BJ (cell line): ENCODE measurements at regions not wholly inside any gene's neighbourhood (a gene's known extent, or its start where the extent isn't known, plus 50 kb on each side); places are given as distances from the start of the nearest gene placed in this dataset.
A peak's percentile ranks its signal among the peaks of the same experiment; 100 is the strongest.

Experiments
- CTCF ChIA-PET: fragments of 350-600 bp; formaldehyde crosslinking; extraction: SDS; loops from one replicate; lab custom pipeline; 2021; ENCODE audit warnings: antibody characterized with exemption, inconsistent platforms; lab: Yijun Ruan, JAX
- POLR2A ChIA-PET: fragments of 300-600 bp; sonication (Branson Sonifier 250); formaldehyde crosslinking; extraction: SDS; loops from one replicate; lab custom pipeline; 2021; ENCODE audit warnings: antibody characterized with exemption; lab: Charles Lee
- DNase-seq: peaks from one replicate; pipeline ENCODE4 v3.0.0-alpha.2; 2011; ENCODE audit warnings: low read depth
- H3K27me3 ChIP-seq: 2 replicates; pipeline ENCODE4 v1.6.0; 2011; ENCODE audit warnings: low read length; ENCODE audit not compliant: control insufficient read depth, insufficient read depth
- H3K36me3 ChIP-seq: 2 replicates; pipeline ENCODE4 v1.5.1; 2011; ENCODE audit warnings: low read length; ENCODE audit not compliant: control insufficient read depth, insufficient read depth
- H3K4me3 ChIP-seq: 2 replicates; pipeline ENCODE4 v1.5.1; 2011; ENCODE audit warnings: low read depth, mild to moderate bottlenecking, control low read depth, low read length
- TF ChIP-seq, protein P1 (sequence below): IDR thresholded peaks from 2 replicates; pipeline ENCODE4 v1.5.1; 2011; ENCODE audit warnings: low read depth, mild to moderate bottlenecking, control low read depth, inconsistent platforms, low read length, moderate library complexity; ENCODE audit not compliant: insufficient read depth

DNA sequence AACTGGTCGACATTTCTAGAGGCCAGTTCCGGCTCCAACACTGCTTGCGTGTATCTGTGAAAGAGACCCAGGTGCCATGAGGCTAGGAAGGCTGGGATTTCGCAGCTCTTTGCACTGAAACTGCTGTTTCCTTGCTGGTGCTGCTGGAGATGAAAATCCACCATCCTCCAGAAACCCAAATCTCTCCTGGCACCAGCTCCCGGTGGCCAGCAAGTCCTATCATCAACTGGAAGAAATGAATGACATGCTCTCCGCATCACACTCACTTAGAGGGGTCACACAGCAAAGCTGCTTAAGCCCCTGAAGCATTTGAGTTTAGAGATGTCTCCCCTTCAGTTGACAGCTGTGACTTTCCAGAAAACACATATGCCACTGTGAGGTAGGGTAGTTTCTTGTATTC, 471.8 kb upstream of the PROK2 start:
- TF ChIP-seq, protein P1, sequence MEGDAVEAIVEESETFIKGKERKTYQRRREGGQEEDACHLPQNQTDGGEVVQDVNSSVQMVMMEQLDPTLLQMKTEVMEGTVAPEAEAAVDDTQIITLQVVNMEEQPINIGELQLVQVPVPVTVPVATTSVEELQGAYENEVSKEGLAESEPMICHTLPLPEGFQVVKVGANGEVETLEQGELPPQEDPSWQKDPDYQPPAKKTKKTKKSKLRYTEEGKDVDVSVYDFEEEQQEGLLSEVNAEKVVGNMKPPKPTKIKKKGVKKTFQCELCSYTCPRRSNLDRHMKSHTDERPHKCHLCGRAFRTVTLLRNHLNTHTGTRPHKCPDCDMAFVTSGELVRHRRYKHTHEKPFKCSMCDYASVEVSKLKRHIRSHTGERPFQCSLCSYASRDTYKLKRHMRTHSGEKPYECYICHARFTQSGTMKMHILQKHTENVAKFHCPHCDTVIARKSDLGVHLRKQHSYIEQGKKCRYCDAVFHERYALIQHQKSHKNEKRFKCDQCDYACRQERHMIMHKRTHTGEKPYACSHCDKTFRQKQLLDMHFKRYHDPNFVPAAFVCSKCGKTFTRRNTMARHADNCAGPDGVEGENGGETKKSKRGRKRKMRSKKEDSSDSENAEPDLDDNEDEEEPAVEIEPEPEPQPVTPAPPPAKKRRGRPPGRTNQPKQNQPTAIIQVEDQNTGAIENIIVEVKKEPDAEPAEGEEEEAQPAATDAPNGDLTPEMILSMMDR, result no peak
- Histone ChIP-seq H3K36me3 (no peaks in the 10 kb centered on the region), H3K27me3 (peaks cover 8% of the 10 kb centered on the region), H3K4me3 (no peak overlapping the region)
- CTCF ChIA-PET, result interaction anchor here (1.0 kb wide), 1 partner anchor 308 kb away, joined by 3 read pairs; no protein-coding TSS in a partner anchor
- POLR2A ChIA-PET, result no interaction called here
- no peak for DNase-seq

DNA sequence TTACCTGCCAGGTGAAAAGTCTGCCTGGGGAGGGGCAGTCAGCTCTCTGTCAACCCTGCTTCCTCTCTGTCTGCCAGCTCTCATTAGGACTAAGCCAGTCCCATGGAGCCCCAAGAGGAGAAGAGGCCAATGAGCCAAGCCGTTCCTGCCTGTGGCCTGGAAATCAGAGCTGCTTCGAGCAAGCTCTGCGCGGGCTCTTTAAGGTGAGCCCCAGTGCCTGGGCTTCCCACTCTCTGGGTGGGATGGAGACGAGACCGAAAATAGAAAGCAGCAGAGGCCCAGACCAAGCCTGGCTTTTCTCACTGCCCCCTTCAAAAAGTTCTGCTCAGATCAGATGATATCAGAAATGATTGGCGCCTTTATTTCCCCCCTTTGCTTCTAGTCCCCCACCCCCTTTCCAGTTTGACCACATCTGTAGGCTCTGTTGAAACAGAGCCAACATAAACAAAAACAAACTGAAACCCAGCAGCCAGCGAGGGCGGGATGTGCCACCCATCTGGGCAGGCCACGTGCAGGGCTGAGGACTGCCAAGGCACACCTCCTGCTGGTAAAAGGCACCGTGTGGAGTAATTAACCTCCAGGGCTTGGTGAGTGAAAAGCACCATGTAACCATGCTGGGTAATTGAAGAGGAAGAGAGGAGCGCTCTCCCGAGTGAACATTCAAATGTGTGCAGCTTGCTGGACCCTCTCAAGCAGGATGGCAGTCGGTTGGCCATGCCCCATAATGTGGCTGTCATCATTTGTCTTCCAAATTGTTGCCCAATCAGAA, 471.0 kb upstream of the PROK2 start:
- ChIA-PET CTCF (interaction anchor here (1.0 to 1.5 kb wide), 2 partner anchors 300 to 307 kb away, joined by 3 to 7 read pairs; no protein-coding TSS in a partner anchor), POLR2A (no interaction called here)
- TF ChIP-seq, protein P1, result no peak
- DNase-seq, result no peak
- Histone ChIP-seq H3K27me3 (peaks cover 11% of the 10 kb centered on the region), H3K4me3 (no peak overlapping the region), H3K36me3 (no peaks in the 10 kb centered on the region)

DNA sequence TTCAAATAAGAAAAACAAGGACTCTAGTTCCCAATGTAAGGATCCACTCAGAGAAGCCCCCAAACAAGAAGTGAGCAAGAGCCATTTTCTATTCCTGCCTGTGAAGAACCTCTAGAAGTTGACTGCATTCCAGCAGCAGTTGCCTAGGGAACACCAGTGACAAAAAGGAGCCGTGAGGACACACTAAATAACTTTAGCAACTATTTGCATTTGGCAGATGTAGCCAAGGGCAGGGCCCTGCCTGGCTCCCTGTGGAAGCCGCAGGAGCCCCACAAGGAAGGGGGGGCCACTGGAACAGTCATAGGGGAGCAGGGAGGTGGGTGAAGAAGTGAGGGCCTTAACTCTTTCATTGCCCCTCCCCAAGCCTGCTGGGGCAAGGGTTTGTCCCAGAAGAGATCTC, 470.2 kb upstream of the PROK2 start:
- H3K36me3 ChIP-seq, result no peaks in the 10 kb centered on the region
- peaks cover 11% of the 10 kb centered on the region for H3K27me3 ChIP-seq
- TF ChIP-seq, protein P1, result no peak
- POLR2A ChIA-PET, result no interaction called here
- H3K4me3 ChIP-seq, result no peak overlapping the region
- CTCF ChIA-PET, result interaction anchor here (1.5 kb wide), 1 partner anchor 299 kb away, joined by 7 read pairs; no protein-coding TSS in a partner anchor
- DNase-seq, result peak; percentile 39

DNA sequence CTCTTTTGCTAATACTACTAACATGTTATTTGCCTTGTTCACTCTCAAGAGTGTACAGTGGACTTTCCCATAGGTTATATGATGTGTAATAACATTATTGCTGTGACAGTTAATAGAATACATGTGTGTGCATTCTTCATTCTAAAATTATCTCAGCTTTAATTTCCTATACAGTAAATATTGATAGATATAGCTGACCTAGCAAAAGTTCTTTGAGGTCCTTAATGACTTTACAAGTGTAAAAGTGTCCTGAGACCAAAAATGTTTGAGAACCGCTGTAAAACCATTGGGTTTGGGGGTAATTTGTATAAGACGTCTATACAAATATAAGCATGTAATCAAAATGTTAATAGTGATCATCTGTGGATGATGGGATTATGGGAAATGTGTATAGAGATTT, 469.5 kb upstream of the PROK2 start:
- ChIA-PET CTCF (interaction anchor here (0.8 to 1.5 kb wide), 2 partner anchors 299 to 311 kb away, joined by 4 to 7 read pairs; no protein-coding TSS in a partner anchor), POLR2A (no interaction called here)
- DNase-seq, result no peak
- Histone ChIP-seq H3K27me3 (peaks cover 12% of the 10 kb centered on the region), H3K4me3 (no peak overlapping the region), H3K36me3 (no peaks in the 10 kb centered on the region)
- TF ChIP-seq, protein P1, result no peak

DNA sequence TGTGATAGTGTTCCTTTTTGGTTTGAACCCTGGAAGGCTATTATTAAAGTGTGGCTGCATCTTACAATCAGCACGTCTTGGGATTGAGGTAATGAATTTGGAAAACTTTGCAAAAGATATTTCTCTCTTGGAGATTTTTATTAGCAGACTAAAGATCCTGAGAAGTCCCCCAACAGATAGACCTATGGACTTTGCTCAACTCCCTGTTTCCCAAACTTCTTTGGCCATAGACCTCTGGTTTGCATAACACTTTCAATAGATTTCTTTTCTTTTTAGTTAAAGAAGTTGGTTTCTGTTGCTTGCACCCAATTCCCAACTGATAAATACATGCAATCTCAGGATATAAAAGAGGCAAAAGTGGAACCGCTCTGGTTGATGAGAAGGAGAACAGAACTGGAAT, 465.8 kb upstream of the PROK2 start:
- H3K4me3 ChIP-seq, result no peak overlapping the region
- peaks cover 12% of the 10 kb centered on the region for H3K27me3 ChIP-seq
- TF ChIP-seq, protein P1, result no peak
- DNase-seq, result no peak
- no peaks in the 10 kb centered on the region for H3K36me3 ChIP-seq
- ChIA-PET CTCF (no interaction called here), POLR2A (no interaction called here)
